ENCODE measurements at regions not wholly inside any gene's neighbourhood (a gene's known extent, or its start where the extent isn't known, plus 50 kb on each side); places are given as distances from the start of the nearest gene placed in this dataset.

GRCh38 chr13:98092888-98093287 lies 50.0 kb upstream of the FARP1 start:
- ATAC-seq: no peak
- no peaks in the 10 kb centered on the region for H3K79me2 ChIP-seq (replicated peaks; ENCODE audit: insufficient read depth)
- H3F3A ChIP-seq (replicated peaks; ENCODE audit: low read depth): no peaks in the 10 kb centered on the region
- Mint-ChIP-seq H3K4me1 (peaks cover 3% of the 10 kb centered on the region), H3K27ac (no peak overlapping the region), H3K27me3 (ENCODE audit: insufficient read depth, low read depth, poor library complexity) (peaks cover 4% of the 10 kb centered on the region), H3K9me3 (peaks cover 27% of the 10 kb centered on the region), H3K4me3 (no peak overlapping the region), H3K36me3 (ENCODE audit: low read depth) (peaks cover 4% of the 10 kb centered on the region; the same call in 2 of the 3 replicates)
- TF ChIP-seq STAT1 (IDR thresholded peaks at IDR 0.05; ENCODE audit: unreplicated experiment) (no peak), POLR2AphosphoS5 (IDR thresholded peaks at IDR 0.05; ENCODE audit: low read depth) (no peak), ETS1 (IDR thresholded peaks at IDR 0.05) (no peak), NANOG (IDR thresholded peaks at IDR 0.05; ENCODE audit: borderline replicate concordance) (no peak), ZNF331 (CRISPR knock-in tag; IDR thresholded peaks at IDR 0.05; ENCODE audit: low read depth) (no peak), EZH2 (IDR thresholded peaks at IDR 0.05; ENCODE audit: low read depth, unreplicated experiment) (no peak), JUNB (IDR thresholded peaks at IDR 0.05; ENCODE audit: unreplicated experiment) (no peak), CTCF (conservative IDR thresholded peaks at IDR 0.05; ENCODE audit: low read depth in 2 of 2) (no peak), EZH2phosphoT487 (IDR thresholded peaks at IDR 0.05; ENCODE audit: unreplicated experiment) (no peak), ZNF462 (CRISPR knock-in tag; IDR thresholded peaks at IDR 0.05) (no peak), REST (IDR thresholded peaks at IDR 0.05; ENCODE audit: unreplicated experiment) (no peak), CREB1 (CRISPR knock-in tag; IDR thresholded peaks at IDR 0.05; ENCODE audit: low read depth) (no peak), ZNF114 (CRISPR knock-in tag; IDR thresholded peaks at IDR 0.05) (no peak)
- no peaks in the 10 kb centered on the region for H4K20me1 ChIP-seq (replicated peaks; ENCODE audit: insufficient read depth)
- H3K9me2 ChIP-seq (ENCODE audit: insufficient read depth): no peaks in the 10 kb centered on the region
- H2AFZ ChIP-seq: no peak overlapping the region
- no peaks in the 10 kb centered on the region for H3K36me3 ChIP-seq (ENCODE audit: insufficient read depth)
- H3K4me1 ChIP-seq (ENCODE audit: insufficient read depth): no peaks in the 10 kb centered on the region
- H3K4me3 ChIP-seq: no peak overlapping the region
- no peak for DNase-seq (ENCODE audit: low spot score)
- no peaks in the 10 kb centered on the region for H3K27me3 ChIP-seq (ENCODE audit: insufficient read depth)
- H3K4me2 ChIP-seq: no peak overlapping the region
- H3K27ac ChIP-seq (ENCODE audit: low read depth): no peak overlapping the region

Data from GM23338 (cell line).